IPS-NIHi11 (cell line): ENCODE measurements at regions not wholly inside any gene's neighbourhood (a gene's known extent, or its start where the extent isn't known, plus 50 kb on each side); places are given as distances from the start of the nearest gene placed in this dataset.
A peak's percentile ranks its signal among the peaks of the same experiment; 100 is the strongest.

Experiments used
- DNase-seq: peaks from one replicate; pipeline ENCODE4 v3.0.0; 2012; ENCODE audit warnings: mixed read lengths, low spot score

DNA sequence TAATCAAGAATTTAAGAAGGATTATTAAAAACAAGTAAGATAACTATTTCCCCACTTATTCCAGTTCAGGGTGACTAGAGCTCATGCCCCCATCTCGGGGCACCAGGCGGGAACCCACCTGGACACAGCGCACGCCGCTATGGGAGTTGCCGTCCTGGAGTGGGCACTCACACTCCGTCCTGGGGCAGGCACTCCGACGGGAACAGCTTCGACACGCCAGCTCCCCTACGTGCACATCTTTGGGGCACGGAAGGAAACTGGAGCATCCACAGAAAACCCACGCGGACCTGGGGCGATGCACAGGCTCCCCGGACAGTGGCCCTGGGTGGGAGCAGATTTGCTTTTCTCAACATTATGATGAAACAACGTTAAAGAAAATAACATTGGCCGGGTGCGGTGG lies 52.0 kb upstream of the GATA5 start:
- no peak for DNase-seq

DNA sequence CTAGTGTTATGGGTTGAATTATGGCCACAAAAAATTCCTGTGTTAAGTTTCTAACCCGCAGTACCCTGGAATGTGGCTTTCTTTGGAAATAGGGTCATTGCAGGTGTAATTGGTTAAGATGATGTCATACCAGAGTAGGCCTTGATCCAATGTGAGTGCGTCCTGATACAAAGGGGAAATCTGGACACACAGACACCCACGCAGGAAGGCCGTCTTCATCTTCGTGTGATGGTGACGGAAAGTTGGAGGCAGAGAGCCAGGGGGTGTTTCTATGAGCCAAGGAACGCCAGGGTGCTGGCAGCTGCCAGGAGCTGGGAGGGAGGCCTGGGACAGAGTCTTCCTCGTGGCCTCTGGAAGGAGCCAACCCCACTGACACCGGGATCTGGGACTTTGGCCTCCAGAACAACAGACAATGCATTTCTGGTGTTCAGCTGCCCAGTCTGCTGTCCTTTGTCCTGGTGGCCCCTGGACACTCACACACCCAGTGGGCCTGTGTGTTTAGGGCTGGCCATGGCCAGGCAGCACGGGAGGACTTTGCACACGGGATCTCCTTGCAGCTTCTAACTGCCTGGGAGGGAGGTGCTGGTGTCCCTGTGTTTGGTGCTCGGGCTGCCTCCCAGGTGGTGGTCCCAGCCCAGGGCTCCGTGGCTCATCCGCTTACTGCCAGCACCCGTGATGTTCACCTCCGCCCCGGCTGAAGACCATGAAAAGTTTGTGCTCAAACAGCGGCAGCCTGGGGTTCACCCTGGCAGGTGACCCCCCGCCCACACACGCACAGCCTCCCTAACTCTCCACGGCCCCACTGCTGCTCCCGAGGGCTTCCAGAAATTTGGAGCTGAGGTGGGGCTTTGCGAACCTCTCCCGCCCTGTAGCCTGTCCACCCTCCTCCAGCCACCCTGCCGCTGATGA lies 53.4 kb upstream of the GATA5 start:
- no peak for DNase-seq

DNA sequence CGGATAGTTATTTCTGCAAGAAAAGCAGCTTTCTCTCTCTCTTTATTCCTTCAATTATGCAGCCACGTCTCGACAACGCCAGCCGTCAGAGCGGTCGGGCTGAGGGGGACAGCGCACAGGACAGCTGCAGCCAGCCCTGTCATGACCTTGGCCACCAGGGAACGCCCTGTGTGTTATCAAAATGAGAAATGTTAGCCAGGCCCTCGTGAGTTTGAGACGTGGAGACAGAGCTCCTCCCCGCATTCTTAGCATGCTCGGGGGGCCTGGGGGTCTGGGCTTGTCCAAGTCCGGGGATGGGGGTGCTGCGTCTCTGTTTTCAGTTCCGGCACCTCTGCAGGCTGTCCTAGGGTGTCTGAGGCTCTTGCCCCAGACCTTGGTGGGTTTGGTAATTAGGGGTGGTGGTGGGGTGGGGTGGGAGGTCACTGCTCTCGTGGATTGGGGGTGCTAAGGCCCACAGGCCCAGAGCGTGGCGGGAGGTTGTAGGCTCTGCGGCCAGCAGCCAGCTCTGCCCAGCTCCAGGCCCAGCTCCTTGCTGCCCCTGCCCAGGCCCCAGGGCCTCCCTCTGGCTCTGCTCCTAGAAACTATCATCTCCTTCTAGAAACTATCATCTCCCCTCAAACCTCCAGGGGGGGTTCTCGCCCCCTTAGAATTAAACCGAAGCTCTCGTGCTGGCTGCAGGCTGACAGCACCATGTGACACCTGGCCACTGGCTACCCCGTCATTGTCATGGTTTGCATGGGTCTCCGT lies 54.3 kb upstream of the GATA5 start:
- DNase-seq = no peak

DNA sequence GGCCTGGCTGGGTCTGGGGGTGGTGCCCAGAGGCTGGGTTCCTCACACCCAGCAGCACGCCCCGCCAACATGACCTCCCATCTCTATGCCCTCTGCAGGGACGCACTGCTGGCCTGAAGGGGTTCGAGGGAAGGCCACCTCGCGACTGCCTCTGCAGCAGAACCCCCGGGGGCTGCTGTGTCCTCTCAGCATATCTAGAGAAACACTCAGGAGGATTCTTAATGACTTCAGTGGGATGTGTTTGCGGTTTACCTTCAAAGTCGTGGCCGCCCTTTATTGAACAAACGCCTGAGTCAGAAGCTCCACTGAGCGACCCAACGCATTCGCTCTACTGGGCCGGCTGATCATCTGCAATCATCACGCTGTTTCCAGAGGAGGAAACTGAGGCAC lies 54.8 kb upstream of the GATA5 start:
- no peak for DNase-seq

DNA sequence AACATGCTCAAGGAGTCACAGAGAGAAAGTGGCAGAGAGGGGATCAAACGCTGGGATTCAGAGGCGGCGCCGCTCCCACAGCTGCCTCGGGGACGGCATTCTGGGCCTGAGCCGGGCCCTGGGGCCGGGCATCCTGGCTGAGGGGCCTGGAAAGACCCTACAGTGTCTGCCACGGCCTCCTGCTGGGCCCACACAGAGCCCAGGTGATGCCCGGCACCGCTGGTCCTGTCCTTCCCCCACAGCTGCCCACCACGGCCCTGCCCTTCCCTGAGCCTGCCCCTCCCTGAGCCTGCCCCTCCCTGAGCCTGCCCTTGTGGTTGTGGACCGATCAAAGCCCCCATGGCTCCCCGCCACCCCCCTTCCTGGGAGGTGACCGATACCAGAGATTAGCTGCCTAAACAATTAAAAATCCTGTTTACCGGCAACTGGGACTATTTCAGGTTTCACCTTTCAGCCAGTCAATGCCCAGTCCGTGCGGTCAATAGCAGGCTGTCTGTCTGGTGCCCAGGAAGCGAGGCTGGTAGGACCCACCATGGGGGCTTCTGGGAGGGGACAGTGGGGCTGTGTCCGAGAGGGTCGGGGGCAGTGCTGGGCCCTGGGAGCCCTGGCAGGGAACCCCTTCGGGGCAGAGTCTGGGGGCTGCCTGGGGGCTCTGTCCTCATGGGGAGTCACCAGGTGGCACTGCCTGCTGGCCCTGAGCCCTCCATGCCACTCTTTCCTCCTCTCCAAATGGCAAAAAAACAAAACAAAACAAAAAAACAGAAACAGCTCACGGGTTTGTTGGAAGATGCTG lies 55.4 kb upstream of the GATA5 start:
- DNase-seq = no peak

DNA sequence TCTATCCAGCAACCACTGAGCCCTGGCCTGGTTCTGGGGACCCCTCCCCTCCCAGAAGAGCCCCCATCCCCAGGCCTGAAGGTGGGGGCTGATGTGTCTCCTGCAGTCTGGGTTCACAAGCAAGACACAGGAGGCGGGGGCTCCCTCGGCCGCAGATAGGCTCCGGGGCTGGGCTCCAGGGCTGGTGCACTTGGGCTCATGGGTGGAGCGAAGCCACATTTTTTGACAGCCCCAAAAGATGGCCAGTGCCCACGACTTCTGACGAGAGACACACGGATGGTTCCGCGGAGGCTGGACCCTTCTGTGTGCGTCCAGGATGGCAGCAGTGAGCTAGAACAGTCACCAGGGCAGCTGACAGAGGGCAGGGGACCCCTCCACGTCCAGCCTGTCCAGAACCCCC lies 57.1 kb upstream of the GATA5 start:
- DNase-seq = no peak

DNA sequence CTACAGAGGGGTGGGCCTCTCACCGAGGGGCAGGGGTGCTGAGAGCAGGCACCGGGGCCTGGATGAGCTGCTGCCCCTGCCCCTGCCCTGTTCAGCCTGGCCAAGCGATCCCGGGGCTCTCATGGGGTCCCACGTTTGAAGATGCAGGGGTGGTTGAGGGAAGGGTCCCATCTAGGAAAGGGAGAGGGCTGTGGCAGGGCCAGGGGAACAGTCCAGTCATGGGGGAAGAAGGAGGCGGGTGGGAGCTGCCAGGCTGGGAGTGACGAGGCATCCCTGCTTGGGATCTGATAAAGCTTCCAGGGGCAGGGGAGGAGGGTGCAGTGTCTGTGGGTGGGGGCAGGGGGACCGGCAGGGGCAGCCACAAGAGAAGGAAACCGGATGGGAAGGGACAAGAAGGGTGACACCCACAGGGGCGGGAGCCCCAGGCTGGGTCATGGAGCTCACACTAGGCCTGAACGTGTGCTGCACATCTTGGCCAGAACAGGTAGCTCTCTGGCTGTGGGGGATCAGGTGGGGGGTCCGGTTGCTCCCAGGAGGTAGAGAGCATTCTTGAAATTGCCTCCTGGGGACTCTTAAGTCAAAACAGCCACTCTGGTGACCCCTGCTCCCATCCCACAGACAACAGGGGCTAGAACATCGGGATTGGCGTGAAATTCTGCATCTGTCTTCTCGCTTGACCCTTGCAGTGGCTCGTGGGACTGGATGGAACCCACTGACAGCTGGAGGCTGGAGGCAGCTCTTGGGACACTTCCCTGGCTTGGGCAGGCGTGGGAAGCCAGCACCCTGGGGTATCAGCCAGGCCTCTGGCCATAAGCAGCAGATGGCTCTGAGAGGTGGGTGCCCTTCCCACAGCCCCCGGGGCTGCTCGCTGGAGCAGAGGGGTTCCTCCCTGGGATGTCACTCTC lies 58.0 kb upstream of the GATA5 start:
- DNase-seq = no peak

DNA sequence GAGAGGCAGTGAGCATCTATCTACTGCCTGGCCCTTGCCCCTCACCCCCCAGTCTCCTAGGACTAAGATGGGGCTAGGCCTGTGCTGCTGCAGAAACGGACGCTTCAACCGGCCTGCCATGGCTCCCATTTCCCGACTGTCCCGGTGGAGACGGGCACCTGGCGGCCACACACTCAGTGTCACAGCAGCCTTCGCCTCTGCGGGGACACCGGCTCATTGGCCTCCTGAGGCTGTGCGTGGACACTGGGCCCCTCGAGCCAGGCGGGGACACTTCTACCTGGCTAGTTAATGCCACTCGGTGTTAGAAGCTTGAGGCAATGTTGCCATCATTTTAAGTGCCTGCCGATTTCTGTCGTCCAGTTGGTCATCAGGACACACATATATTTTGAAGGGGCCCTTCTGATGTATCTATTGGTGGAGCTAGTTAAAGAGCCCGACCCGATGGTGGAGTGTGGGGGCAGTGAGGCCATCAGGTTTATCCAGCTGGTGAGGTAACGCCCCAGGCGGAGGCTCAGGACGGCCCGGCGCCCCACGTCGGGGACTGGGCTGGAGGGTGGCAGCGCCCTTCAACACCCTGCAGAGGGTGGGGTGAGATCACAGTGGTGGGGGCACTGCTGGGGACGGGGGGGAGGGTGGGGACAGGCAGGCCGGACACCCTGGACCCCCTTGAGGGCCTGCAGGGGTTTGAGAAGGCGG lies 58.9 kb upstream of the GATA5 start:
- DNase-seq = no peak

DNA sequence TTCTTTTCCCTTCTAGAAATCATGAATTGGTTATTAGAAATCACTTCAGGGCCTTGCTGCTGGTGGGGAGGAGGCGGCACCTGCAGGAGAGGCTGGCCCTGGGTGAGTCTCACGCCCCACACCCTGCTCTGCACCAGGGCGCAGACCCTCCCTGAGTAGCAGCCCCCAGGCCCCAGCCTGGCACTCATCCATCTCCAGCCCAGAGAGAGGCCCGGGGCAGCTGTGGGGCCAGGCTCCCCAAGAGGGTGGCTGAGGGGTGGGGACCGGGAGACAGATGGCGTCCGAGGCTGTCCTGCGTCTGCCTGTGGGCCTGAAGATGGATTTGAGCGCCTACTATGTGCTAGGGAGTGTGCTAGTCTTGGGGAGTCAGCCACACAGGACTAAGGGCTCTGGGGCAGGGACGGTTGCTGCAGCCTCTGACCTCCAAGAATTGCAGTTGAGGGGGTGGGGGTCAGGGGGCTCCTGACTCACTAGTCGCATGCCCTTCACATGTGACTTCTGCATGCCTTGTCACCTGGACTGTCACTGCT lies 59.6 kb upstream of the GATA5 start:
- DNase-seq = no peak

DNA sequence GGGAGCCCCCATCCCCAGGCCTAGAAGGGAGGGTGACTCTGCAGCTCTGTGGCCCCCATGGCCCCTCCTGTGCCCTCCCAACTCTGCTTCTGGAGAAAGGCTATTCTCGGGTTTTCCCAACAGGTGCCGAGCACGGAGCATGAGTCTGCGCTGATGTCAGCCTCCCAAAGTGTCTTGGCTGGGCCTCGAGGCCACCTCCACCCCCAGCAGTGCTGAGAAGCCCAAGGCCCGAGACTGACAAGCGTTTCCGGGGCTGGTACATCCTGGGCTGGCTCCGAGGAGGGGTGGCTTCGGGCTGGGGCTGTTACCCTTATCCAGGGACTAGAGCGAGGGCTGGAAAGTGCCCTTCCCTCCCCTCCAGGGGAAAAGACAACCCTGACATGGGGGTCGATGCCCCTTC lies 60.2 kb upstream of the GATA5 start:
- DNase-seq = no peak

DNA sequence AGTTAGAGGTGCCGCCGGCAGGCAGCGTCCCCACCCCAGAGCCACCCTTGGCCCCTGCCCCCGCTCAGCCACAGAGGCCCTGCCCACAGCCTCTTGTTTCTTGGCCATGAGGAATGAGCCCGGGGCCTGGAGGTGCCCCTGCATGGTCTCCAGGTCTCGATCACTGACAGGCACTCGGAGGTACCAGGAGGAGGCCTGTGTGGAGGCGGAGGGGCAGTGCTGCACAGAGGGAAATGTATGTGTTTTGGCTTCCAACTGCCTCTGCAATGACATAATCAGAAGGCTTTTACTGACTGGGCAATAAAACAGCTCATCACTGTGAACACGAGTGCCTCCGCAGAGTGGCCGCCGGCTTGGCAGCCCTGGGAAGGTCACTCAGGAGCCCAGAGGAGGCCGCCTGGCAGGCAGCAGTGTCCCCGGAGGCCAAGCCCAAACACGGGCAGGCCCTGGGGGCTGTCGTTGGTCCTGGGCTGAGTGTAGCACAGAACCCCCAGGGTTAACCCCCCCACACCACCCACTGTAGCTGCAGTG lies 61.1 kb upstream of the GATA5 start:
- no peak for DNase-seq

DNA sequence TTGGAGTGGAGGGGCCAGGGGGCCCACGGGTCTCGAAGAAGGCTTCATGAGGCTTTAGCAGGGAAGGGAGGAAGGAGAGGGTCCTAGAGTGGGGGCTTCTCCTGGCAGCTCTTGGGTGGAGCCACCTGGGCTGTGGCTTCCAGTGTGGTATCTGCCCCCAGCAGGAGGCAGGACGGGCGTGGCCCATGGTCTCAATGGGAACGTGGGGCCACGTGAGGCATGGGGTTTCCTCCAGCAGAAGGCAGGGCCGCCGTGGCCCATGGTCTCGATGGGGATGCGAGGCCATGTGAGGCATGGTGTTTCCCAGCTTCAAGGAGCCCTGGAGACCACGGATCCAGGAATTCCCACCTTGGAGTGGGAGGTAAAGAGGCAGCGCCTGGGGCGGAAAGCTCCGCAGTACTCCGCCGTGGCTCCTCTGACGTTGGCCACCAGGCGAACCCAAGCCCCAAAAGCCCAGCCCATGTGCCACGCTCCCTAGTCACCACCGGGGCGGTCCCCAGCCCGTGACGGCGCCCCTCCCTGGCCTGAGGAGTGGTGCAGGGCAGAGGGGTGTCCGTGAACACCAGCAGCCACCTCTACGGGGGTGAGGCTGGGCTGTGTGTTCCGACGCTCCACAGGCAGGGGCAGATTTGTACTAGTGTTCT lies 62.0 kb upstream of the GATA5 start:
- peak; percentile 72 for DNase-seq

DNA sequence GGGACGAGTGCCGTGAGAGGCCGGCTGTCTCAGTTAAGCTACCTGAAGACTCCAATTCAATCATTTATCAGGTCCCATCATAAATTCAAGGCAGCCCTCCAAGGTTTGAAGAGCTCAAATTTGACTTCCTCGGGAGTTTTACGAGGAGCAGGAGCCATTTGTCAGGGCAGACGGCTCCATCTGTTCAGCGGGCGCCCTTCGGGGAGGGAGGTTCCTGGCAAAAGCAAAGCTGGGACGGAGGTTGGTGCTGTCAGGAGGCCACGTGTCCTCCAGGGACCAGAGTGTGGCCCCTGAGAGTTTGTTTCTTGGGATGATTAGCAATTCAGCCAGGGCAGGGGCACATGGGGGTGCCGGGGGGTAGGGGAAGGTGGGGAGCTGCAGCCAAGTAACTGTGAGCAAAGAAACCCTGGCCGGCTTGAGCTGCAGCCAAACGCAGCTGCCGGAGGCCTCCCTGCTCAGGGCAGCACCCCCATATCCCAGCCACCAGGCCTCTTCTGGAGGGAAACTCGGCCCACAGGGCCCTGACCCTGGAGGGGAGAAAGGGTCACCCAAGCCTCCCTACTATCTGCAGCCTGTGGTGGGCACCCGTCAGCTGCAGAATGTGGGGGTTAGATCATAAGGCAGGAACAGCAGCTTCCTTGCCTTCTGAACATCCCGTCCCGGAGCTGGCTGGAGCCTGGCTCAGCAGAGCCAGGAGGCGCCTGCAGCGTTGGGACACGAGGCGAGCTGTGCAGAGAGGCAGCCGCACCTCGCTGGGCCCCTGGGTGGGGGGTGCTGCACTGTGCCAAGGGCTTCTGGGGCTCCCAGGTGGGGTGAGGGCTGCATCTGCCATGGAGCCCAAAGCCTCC lies 63.6 kb upstream of the GATA5 start:
- no peak for DNase-seq

DNA sequence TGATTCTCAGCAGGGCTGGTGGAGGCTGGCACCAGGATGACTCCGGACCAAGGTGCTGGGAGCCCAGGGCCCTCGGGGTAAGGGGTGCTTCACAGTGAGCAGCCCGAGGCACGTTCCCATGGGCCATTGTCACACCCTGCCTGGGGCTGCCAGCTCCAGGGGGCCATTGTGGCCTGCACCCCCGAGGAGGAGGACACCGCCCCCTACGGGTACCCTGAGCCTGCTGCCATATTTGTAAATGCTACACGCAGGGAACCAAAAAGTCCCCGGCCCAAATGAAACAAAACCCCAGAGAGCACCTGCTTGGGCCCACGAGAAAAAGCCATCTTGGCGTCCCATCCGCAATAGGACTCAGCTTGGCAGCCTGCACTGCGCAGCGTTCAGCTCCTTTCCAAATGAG lies 64.7 kb upstream of the GATA5 start:
- DNase-seq = no peak

DNA sequence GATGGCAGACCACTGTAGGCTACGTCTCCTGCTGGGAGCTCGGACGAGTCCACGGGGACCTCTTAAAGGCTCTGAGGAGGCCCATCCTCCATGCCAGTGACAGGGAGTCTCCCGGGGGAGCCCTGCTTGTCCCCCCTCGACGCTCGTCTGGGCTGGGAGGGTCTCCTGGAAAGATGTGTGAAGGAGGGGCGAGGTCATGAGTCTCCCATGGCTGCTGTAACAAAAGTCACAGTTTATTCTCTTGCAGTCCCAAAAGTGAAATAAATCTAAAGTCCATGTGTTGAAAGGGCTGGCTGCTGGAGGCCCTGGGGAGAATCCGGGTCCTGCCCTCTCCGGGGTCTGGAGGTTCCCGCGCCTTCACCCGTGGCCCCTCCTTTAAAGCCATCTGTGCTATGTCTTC lies 67.1 kb upstream of the GATA5 start:
- DNase-seq = no peak

DNA sequence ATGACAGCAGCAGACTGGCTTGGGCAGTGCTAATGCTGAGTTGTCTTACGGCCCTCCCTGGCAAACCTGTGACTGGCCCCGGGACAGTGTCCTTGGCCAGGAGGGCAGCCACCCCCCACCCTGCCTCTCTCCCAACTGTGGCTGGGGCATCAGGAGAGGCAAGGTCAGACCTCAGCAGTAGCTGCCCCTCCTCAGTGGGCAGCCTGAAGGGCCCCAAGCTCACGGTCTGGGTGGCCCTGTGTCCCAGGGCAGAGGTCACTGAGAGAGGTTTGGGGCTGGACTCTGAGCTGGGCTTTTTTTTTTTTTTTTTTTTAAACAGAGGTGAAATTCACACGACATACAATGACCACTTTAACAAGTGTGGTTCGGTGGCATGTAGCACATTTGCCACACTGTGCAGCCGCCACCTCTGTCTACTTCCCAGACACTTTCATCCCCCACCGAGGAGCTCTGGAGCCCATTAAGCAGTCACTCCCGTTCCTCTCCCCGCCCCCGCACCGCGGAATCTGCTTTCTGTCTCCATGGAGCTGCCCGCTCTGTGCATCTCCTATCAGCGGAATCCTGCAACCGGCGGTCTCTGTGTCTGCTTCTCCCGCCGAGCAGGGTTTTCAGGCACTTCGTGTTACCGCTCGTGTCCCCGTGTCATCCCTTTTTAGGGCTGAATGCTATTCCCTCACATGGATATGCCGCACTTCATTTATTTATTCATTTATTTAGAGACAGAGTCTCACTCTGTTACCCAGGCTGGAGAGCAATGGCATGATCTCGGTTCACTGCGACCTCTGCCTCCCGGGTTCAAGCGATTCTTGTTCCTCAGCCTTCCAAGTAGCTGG lies 67.9 kb upstream of the GATA5 start:
- DNase-seq = no peak

DNA sequence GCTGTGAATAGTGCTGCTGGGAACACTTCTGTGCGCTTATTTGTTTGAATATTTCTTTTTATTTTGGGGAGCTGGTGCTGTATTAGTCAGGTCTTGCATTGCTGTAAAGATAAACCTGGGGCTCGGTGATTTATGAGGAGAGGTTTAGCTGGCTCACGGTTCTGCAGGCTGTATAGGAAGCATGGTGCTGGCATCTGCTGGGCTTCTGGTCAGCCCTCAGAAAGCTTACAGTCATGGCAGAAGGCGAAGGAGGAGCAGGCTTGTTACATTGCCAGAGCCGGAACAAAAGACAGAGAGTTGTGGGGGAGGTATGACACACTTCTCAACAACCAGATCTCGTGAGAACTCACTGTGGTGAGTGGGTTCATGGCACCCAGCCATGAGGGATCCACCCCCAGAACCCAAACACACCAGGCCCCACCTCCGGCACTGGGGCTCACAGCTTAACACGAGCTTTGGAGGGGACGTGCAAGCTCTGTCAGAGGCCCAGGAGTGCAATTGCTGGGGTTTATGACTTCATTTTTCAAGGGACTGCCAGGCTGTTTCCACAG lies 68.8 kb upstream of the GATA5 start:
- no peak for DNase-seq

DNA sequence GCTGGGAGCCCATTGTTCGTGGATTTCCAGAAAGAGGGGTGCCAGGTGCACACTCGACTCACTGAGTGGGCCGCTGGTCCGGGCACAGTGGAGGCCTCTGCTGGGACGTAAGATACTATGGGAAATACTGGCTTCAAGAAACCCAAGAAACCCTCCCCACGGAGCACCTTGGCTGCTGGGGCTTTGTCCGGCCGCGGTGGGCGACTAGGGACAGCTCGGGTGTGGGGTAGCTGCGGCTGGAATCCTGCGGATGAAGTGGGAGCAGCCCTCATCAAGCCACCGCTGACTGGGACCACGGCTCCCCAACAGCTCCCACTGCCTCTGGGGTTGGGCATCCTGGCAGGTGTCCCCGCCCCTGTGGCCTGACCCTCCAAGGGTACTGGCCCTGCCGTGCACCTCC lies 69.5 kb upstream of the GATA5 start:
- DNase-seq = no peak
